IPS DF 6.9 (cell line): ENCODE measurements at regions not wholly inside any gene's neighbourhood (a gene's known extent, or its start where the extent isn't known, plus 50 kb on each side); places are given as distances from the start of the nearest gene placed in this dataset.
"Not testable (repeated sequence)": the region's sequence is repeated elsewhere in the genome, so short reads cannot be mapped to it uniquely, and the experiment has no call there.

Source experiments
- DNase-seq: peaks from one replicate; pipeline ENCODE4 v3.0.0-alpha.2; 2013; ENCODE audit warnings: low read depth, low spot score
- H3K27ac ChIP-seq: one replicate; pipeline ENCODE4 v1.5.1; 2013; ENCODE audit warnings: low read length, control low read depth
- H3K27me3 ChIP-seq: 2 replicates; pipeline ENCODE4 v1.6.1; 2013; ENCODE audit warnings: mild to moderate bottlenecking, low read length; ENCODE audit not compliant: control insufficient read depth, insufficient read depth
- H3K36me3 ChIP-seq: 2 replicates; pipeline ENCODE4 v1.6.1; 2013; ENCODE audit warnings: low read length; ENCODE audit not compliant: control insufficient read depth, insufficient read depth
- H3K4me1 ChIP-seq: 2 replicates; pipeline ENCODE4 v1.6.1; 2013; ENCODE audit warnings: low read length; ENCODE audit not compliant: control insufficient read depth, insufficient read depth
- H3K4me3 ChIP-seq: 2 replicates; pipeline ENCODE4 v1.5.1; 2013; ENCODE audit warnings: mild to moderate bottlenecking, low read length
- H3K9me3 ChIP-seq: 2 replicates; pipeline ENCODE4 v1.6.1; 2013; ENCODE audit warnings: low read length, inconsistent platforms; ENCODE audit not compliant: control insufficient read depth, insufficient read depth
- WGBS: extraction: QIAGEN DNeasy Blood & Tissue Kit; methylation state at CpG from one replicate; pipeline ENCODE4 v1.1.7; 2013; ENCODE audit warnings: mixed read lengths, missing lambda C conversion rate; ENCODE audit not compliant: insufficient read length, insufficient coverage; 5-methylcytosine and 5-hydroxymethylcytosine counted together

GRCh38 chr4:175308236-175308635, 390.1 kb downstream of the ADAM29 start:
- H3K36me3 ChIP-seq: no peaks in the 10 kb centered on the region
- H3K27ac ChIP-seq: no peak overlapping the region
- no peaks in the 10 kb centered on the region for H3K27me3 ChIP-seq
- DNase-seq: no peak
- no peak overlapping the region for H3K4me3 ChIP-seq
- no peaks in the 10 kb centered on the region for H3K9me3 ChIP-seq
- H3K4me1 ChIP-seq: no peaks in the 10 kb centered on the region
- WGBS: no CpG with 5 or more reads among the region's 5 CpGs

- no peak overlapping the region for H3K4me3 ChIP-seq
Observed at GRCh38 chr4:175309041-175309440, 390.9 kb downstream of the ADAM29 start.

GRCh38 chr4:175325230-175325629, 407.1 kb downstream of the ADAM29 start:
- Histone ChIP-seq H3K4me3 (no peak overlapping the region), H3K27ac (no peak overlapping the region), H3K4me1 (no peaks in the 10 kb centered on the region), H3K27me3 (no peaks in the 10 kb centered on the region), H3K36me3 (no peaks in the 10 kb centered on the region), H3K9me3 (no peaks in the 10 kb centered on the region)
- WGBS: no CpG with 5 or more reads among the region's 5 CpGs
- DNase-seq: no peak

More at GRCh38 chr4:175309041-175309440, 390.9 kb downstream of the ADAM29 start:
- no peak overlapping the region for H3K27ac ChIP-seq
- H3K4me1 ChIP-seq: no peaks in the 10 kb centered on the region
- WGBS: no CpG with 5 or more reads among the region's 3 CpGs
- no peak for DNase-seq
- H3K27me3 ChIP-seq: no peaks in the 10 kb centered on the region
- H3K36me3 ChIP-seq: no peaks in the 10 kb centered on the region
- no peaks in the 10 kb centered on the region for H3K9me3 ChIP-seq

GRCh38 chr4:175326796-175327195, 408.6 kb downstream of the ADAM29 start:
- WGBS: no CpG with 5 or more reads among the region's 3 CpGs
- Histone ChIP-seq H3K27ac (no peak overlapping the region), H3K36me3 (no peaks in the 10 kb centered on the region), H3K4me3 (no peak overlapping the region), H3K4me1 (no peaks in the 10 kb centered on the region), H3K27me3 (no peaks in the 10 kb centered on the region), H3K9me3 (no peaks in the 10 kb centered on the region)
- DNase-seq: no peak

GRCh38 chr4:175330236-175330635, 412.1 kb downstream of the ADAM29 start:
- no CpG with 5 or more reads among the region's 2 CpGs for WGBS
- H3K9me3 ChIP-seq: no peaks in the 10 kb centered on the region
- no peak for DNase-seq
- no peaks in the 10 kb centered on the region for H3K36me3 ChIP-seq
- no peaks in the 10 kb centered on the region for H3K4me1 ChIP-seq
- H3K27ac ChIP-seq: no peak overlapping the region
- no peak overlapping the region for H3K4me3 ChIP-seq
- no peaks in the 10 kb centered on the region for H3K27me3 ChIP-seq

GRCh38 chr4:175330652-175331051, 412.5 kb downstream of the ADAM29 start:
- Histone ChIP-seq H3K27me3 (no peaks in the 10 kb centered on the region), H3K4me1 (no peaks in the 10 kb centered on the region), H3K36me3 (no peaks in the 10 kb centered on the region), H3K4me3 (no peak overlapping the region), H3K9me3 (no peaks in the 10 kb centered on the region), H3K27ac (no peak overlapping the region)
- DNase-seq: no peak
- no CpG with 5 or more reads among the region's 2 CpGs for WGBS

GRCh38 chr4:175335331-175335730, 417.2 kb downstream of the ADAM29 start:
- Histone ChIP-seq H3K4me3 (no peak overlapping the region), H3K27ac (no peak overlapping the region), H3K9me3 (no peaks in the 10 kb centered on the region), H3K4me1 (no peaks in the 10 kb centered on the region), H3K27me3 (no peaks in the 10 kb centered on the region), H3K36me3 (no peaks in the 10 kb centered on the region)
- no peak for DNase-seq

- not testable (repeated sequence) for H3K27ac ChIP-seq, H3K36me3 ChIP-seq, H3K4me1 ChIP-seq, H3K4me3 ChIP-seq, H3K9me3 ChIP-seq, DNase-seq, H3K27me3 ChIP-seq
- no CpG with 5 or more reads among the region's 5 CpGs for WGBS
Observed at GRCh38 chr4:175336570-175336969, 418.4 kb downstream of the ADAM29 start.

- DNase-seq: no peak
- Histone ChIP-seq H3K9me3 (no peaks in the 10 kb centered on the region), H3K27me3 (no peaks in the 10 kb centered on the region), H3K36me3 (no peaks in the 10 kb centered on the region), H3K4me1 (no peaks in the 10 kb centered on the region), H3K4me3 (no peak overlapping the region), H3K27ac (no peak overlapping the region)
- WGBS: no CpG with 5 or more reads among the region's 1 CpG
Observed at GRCh38 chr4:175339100-175339707, 421.0 kb downstream of the ADAM29 start.

GRCh38 chr4:175341203-175341755, 423.1 kb downstream of the ADAM29 start:
- no peak for DNase-seq
- Histone ChIP-seq H3K36me3 (no peaks in the 10 kb centered on the region), H3K9me3 (no peaks in the 10 kb centered on the region), H3K4me1 (no peaks in the 10 kb centered on the region), H3K4me3 (no peak overlapping the region), H3K27me3 (no peaks in the 10 kb centered on the region), H3K27ac (no peak overlapping the region)
- WGBS: no CpG with 5 or more reads among the region's 2 CpGs

GRCh38 chr4:175346376-175346775, 428.2 kb downstream of the ADAM29 start:
- Histone ChIP-seq H3K27me3 (no peaks in the 10 kb centered on the region), H3K9me3 (no peaks in the 10 kb centered on the region), H3K27ac (no peak overlapping the region), H3K4me1 (no peaks in the 10 kb centered on the region), H3K36me3 (no peaks in the 10 kb centered on the region), H3K4me3 (no peak overlapping the region)
- DNase-seq: no peak
- WGBS: no CpG with 5 or more reads among the region's 2 CpGs
